GM12878 (cell line): ENCODE measurements at regions not wholly inside any gene's neighbourhood (a gene's known extent, or its start where the extent isn't known, plus 50 kb on each side); places are given as distances from the start of the nearest gene placed in this dataset.

Experiments
- EP300 ChIP-seq, 2 experiments: fragments of 150-350 bp in 1 of 2; IDR thresholded peaks; 2 replicates each; pipeline ENCODE4 v1.6.1; 2011 to 2012; ENCODE audit warnings: low read depth in 2 of 2, low read length in 2 of 2, borderline replicate concordance in 1 of 2, improper control_type of control experiment in 1 of 2, inconsistent platforms in 1 of 2; ENCODE audit not compliant: control insufficient read depth in 1 of 2
- HCFC1 ChIP-seq: fragments of 150-350 bp; IDR thresholded peaks from 2 replicates; pipeline ENCODE4 v1.6.1; 2014; ENCODE audit warnings: low read length
- SIN3A ChIP-seq: IDR thresholded peaks from 2 replicates; pipeline ENCODE4 v1.6.1; 2012; ENCODE audit warnings: low read depth, low read length, improper control_type of control experiment
- SPI1 ChIP-seq: IDR thresholded peaks from 2 replicates; pipeline ENCODE4 v1.6.1; 2011; ENCODE audit warnings: low read depth, mild to moderate bottlenecking, low read length, moderate library complexity, borderline replicate concordance; ENCODE audit not compliant: insufficient read depth
- TF ChIP-seq, protein P1 (sequence below), 3 experiments: IDR thresholded peaks in 2 of 3; conservative IDR thresholded peaks in 1 of 3; 2 replicates each; pipeline ENCODE4 v1.5.1; 2011; ENCODE audit warnings: low read depth in 3 of 3, low read length in 3 of 3, mild to moderate bottlenecking in 3 of 3, control low read depth in 2 of 3, moderate library complexity in 2 of 3, inconsistent platforms in 1 of 3, mixed read lengths in 1 of 3; ENCODE audit not compliant: control insufficient read depth in 2 of 3, insufficient read depth in 1 of 3; ENCODE audit errors: extremely low read depth in 1 of 3

DNA sequence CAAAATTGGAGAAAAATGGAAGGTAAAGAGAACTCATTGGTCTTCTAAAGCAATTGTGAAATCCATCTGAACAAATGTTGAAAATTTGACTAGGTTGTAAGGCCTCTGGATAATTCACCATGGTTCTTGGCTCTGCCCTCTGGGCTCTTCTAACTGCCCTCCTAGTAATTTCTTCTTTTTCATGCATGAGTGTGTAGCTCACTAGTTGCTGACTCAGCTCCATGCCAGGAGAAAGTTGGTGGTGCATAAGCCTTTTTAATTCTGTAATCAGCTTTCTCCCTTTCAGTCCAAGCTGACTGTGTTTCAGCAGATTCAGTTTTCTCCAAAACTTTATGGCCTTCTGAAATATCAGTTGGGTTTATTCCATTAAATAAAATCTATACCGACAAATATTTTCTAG is 877.8 kb upstream of the ATXN7L3B start:
- no peak for TF ChIP-seq SIN3A
- TF ChIP-seq, protein P1, sequence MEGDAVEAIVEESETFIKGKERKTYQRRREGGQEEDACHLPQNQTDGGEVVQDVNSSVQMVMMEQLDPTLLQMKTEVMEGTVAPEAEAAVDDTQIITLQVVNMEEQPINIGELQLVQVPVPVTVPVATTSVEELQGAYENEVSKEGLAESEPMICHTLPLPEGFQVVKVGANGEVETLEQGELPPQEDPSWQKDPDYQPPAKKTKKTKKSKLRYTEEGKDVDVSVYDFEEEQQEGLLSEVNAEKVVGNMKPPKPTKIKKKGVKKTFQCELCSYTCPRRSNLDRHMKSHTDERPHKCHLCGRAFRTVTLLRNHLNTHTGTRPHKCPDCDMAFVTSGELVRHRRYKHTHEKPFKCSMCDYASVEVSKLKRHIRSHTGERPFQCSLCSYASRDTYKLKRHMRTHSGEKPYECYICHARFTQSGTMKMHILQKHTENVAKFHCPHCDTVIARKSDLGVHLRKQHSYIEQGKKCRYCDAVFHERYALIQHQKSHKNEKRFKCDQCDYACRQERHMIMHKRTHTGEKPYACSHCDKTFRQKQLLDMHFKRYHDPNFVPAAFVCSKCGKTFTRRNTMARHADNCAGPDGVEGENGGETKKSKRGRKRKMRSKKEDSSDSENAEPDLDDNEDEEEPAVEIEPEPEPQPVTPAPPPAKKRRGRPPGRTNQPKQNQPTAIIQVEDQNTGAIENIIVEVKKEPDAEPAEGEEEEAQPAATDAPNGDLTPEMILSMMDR (IDR thresholded peaks at IDR 0.05 in 2 of 3, conservative IDR thresholded peaks at IDR 0.05 in 1 of 3; ENCODE audit: control insufficient read depth in 2 of 3, extremely low read depth in 1 of 3, insufficient read depth in 1 of 3, low read depth in 3 of 3, low read length in 3 of 3), result no peak
- no peak for TF ChIP-seq HCFC1
- no peak for TF ChIP-seq EP300 (IDR thresholded peaks at IDR 0.05; ENCODE audit: borderline replicate concordance in 1 of 2, control insufficient read depth in 1 of 2, low read depth in 2 of 2, low read length in 2 of 2)
- TF ChIP-seq SPI1, result no peak
